Adrenal gland (tissue), 9 donors: ENCODE measurements at regions not wholly inside any gene's neighbourhood (a gene's known extent, or its start where the extent isn't known, plus 50 kb on each side); places are given as distances from the start of the nearest gene placed in this dataset.
"Not testable (repeated sequence)": the region's sequence is repeated elsewhere in the genome, so short reads cannot be mapped to it uniquely, and the experiment has no call there.

ENCODE experiments used
- DNase-seq, 7 donors: peaks; one replicate each; pipeline ENCODE4 v3.0.0-alpha.2; 2019 to 2020
- H3K27ac ChIP-seq, 5 donors: fragments of 200-600 bp; sonication (generic) in 4 of 5; 1 replicate in 3 of 5; 2 replicates in 2 of 5; pipeline versions ENCODE4 v1.5.1 to v1.8.0; 2016 to 2020; ENCODE audit warnings: mild to moderate bottlenecking in 1 of 5
- H3K27me3 ChIP-seq: fragments of 200-600 bp; 2 replicates; pipeline ENCODE4 v1.8.0; 2021
- H3K36me3 ChIP-seq, 2 donors: fragments of 200-600 bp; replicated peaks in 1 of 2; 1 replicate in 1 of 2; 2 replicates in 1 of 2; pipeline versions ENCODE4 v1.5.1 to v1.8.0; 2018 to 2022
- H3K4me1 ChIP-seq, 2 donors: fragments of 200-600 bp; replicated peaks in 1 of 2; 1 replicate in 1 of 2; 2 replicates in 1 of 2; pipeline versions ENCODE4 v1.5.1 to v1.8.0; 2018 to 2021
- H3K4me3 ChIP-seq, 4 donors: fragments of 200-600 bp; sonication (generic) in 3 of 4; one replicate each; pipeline ENCODE4 v1.5.1; 2016 to 2018
- H3K9me3 ChIP-seq, 3 donors: fragments of 200-600 bp; sonication (generic) in 1 of 3; replicated peaks in 1 of 3; 1 replicate in 2 of 3; 2 replicates in 1 of 3; pipeline versions ENCODE4 v1.5.1 to v1.8.0; 2016 to 2021
- CTCF ChIP-seq, 6 experiments: fragments of 450-650 bp in 4 of 6; fragments of 200-600 bp in 2 of 6; sonication (generic) in 1 of 6; IDR thresholded peaks; 1 replicate in 5 of 6; 2 replicates in 1 of 6; pipeline versions ENCODE4 v1.5.1 to v1.8.0; 2016 to 2021; ENCODE audit warnings: antibody characterized with exemption in 6 of 6, mild to moderate bottlenecking in 2 of 6, moderate library complexity in 1 of 6
- POLR2A ChIP-seq, 2 donors: fragments of 450-650 bp; IDR thresholded peaks; one replicate each; pipeline ENCODE4 v1.6.1; 2017; ENCODE audit warnings: antibody characterized with exemption in 2 of 2, mild to moderate bottlenecking in 2 of 2, moderate library complexity in 1 of 2
- WGBS, 4 donors: extraction: QIAGEN DNeasy Blood & Tissue Kit in 2 of 4; methylation state at CpG; one replicate each; pipeline versions ENCODE4 v1.1.5 to v1.1.7; 2013 to 2017; 5-methylcytosine and 5-hydroxymethylcytosine counted together
- intact Hi-C, 2 donors: fragments of 100-400 bp; cut with DNase I; formaldehyde crosslinking; loops; one replicate each; pipeline versions ENCODE4 v1.14.1 to v1.15.0; 2022 to 2023
- donor health status: healthy with polysubstance abuse.
- donor health status: Bipolar disorder and iron deficiency.
- donor health status: DM: yes; HTN: yes; CAD: no.
- donor health status: DM: no; HTN: no; CAD: no.
- donor health status: DM: no; HTN: no; CAD: no.

DNA sequence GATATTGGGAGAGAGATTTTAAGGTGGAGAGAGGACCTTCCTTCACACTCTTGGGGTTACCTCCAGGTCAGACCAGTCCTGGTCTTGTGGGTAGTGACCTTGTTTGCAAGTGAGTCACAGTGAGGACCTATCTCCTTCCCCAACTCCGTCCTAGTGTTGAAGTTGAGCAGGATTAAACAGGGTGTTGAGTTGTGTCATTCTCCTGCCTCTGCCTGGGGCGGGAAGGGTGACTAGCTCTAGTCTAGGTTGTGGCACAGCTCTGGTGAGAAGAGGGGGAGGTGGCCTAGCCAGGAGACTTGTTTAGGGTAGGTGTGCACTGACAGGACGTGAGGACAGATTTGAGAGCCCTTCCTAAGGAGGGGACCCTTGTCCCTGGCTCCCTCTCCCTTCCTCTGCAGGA, 119.6 kb upstream of the PITX1 start:
- no peak overlapping the region for H3K27ac ChIP-seq
- DNase-seq = no peak
- TF ChIP-seq POLR2A (IDR thresholded peaks at IDR 0.05) = no peak
- TF ChIP-seq CTCF (IDR thresholded peaks at IDR 0.05) = no peak
- no peaks in the 10 kb centered on the region for H3K9me3 ChIP-seq
- 65 to 78% (median 70%) methylated on average over 3 of the region's 3 CpGs for WGBS, 4 donors
- no peaks in the 10 kb centered on the region for H3K36me3 ChIP-seq
- no peaks in the 10 kb centered on the region for H3K27me3 ChIP-seq
- H3K4me1 ChIP-seq = no peaks in the 10 kb centered on the region
- H3K4me3 ChIP-seq = no peak overlapping the region
- intact Hi-C loops = no loop called here

- Histone ChIP-seq H3K27me3 (no peaks in the 10 kb centered on the region), H3K4me3 (no peak overlapping the region), H3K4me1 (no peaks in the 10 kb centered on the region), H3K27ac (no peak overlapping the region), H3K9me3 (no peaks in the 10 kb centered on the region), H3K36me3 (no peaks in the 10 kb centered on the region)
- no peak for TF ChIP-seq CTCF (IDR thresholded peaks at IDR 0.05)
- TF ChIP-seq POLR2A (IDR thresholded peaks at IDR 0.05) = no peak
- intact Hi-C loops = no loop called here
- DNase-seq = no peak
- 61 to 79% (median 74%) methylated on average over 4 of the region's 4 CpGs for WGBS, 4 donors
Observed at GRCh38 chr5:135153259-135153658, 119.2 kb upstream of the PITX1 start.

GRCh38 chr5:135151660-135152059, 117.6 kb upstream of the PITX1 start:
- intact Hi-C loops, H3K36me3 ChIP-seq, H3K27ac ChIP-seq, DNase-seq, H3K4me3 ChIP-seq, H3K27me3 ChIP-seq, H3K9me3 ChIP-seq, H3K4me1 ChIP-seq: not testable (repeated sequence)
- 78 to 90% (median 83%) methylated on average over 2 to 3 of the region's 3 CpGs for WGBS, 4 donors

GRCh38 chr5:135151256-135151655, 117.2 kb upstream of the PITX1 start:
- intact Hi-C loops = no loop called here
- no peak for DNase-seq
- no peaks in the 10 kb centered on the region for H3K27me3 ChIP-seq
- 70 to 95% (median 86%) methylated on average over 2 to 5 of the region's 5 CpGs for WGBS, 4 donors
- H3K27ac ChIP-seq = no peak overlapping the region
- no peaks in the 10 kb centered on the region for H3K4me1 ChIP-seq
- no peak overlapping the region for H3K4me3 ChIP-seq
- no peaks in the 10 kb centered on the region for H3K9me3 ChIP-seq
- no peaks in the 10 kb centered on the region for H3K36me3 ChIP-seq
- TF ChIP-seq CTCF (IDR thresholded peaks at IDR 0.05) (no peak), POLR2A (IDR thresholded peaks at IDR 0.05) (no peak)

- H3K4me3 ChIP-seq = no peak overlapping the region
- no peaks in the 10 kb centered on the region for H3K4me1 ChIP-seq
- WGBS, 4 donors = 87 to 92% (median 89%) methylated on average over 4 of the region's 4 CpGs
- no peaks in the 10 kb centered on the region for H3K9me3 ChIP-seq
- H3K36me3 ChIP-seq = no peaks in the 10 kb centered on the region
- intact Hi-C loops = no loop called here
- H3K27me3 ChIP-seq = no peaks in the 10 kb centered on the region
- TF ChIP-seq CTCF (IDR thresholded peaks at IDR 0.05) = no peak
- no peak for TF ChIP-seq POLR2A (IDR thresholded peaks at IDR 0.05)
- DNase-seq = no peak
- no peak overlapping the region for H3K27ac ChIP-seq
Observed at GRCh38 chr5:135150767-135151166, 116.7 kb upstream of the PITX1 start.
